OCI-LY3 (cell line): ENCODE measurements at regions not wholly inside any gene's neighbourhood (a gene's known extent, or its start where the extent isn't known, plus 50 kb on each side); places are given as distances from the start of the nearest gene placed in this dataset.

ENCODE experiments used
- H2AFZ ChIP-seq: fragments of 200-600, 300-600 bp; shearing (Covaris generic); 2 replicates; pipeline ENCODE4 v1.6.0; 2014; ENCODE audit warnings: antibody characterized with exemption, low read depth, low read length
- H3K27ac ChIP-seq: fragments of 200-600, 300-600 bp; sonication (generic); 2 replicates; pipeline ENCODE4 v1.5.1; 2014; ENCODE audit warnings: mild to moderate bottlenecking, low read length, moderate library complexity, mixed read lengths
- H3K27me3 ChIP-seq: fragments of 200-600, 300-600 bp; sonication (generic); 2 replicates; pipeline ENCODE4 v1.6.1; 2014; ENCODE audit warnings: low read depth, low read length, mixed read lengths
- H3K36me3 ChIP-seq: fragments of 200-600, 300-600 bp; sonication (generic); replicated peaks from 2 replicates; pipeline ENCODE3; 2014; ENCODE audit warnings: low read depth, low read length, mixed read lengths
- H3K4me1 ChIP-seq: fragments of 300-600, 200-600 bp; sonication (generic); 2 replicates; pipeline ENCODE4 v1.6.1; 2014; ENCODE audit warnings: low read length, mixed read lengths
- H3K4me2 ChIP-seq: fragments of 200-600, 300-600 bp; sonication (generic); 2 replicates; pipeline ENCODE4 v1.6.1; 2014; ENCODE audit warnings: low read length, mixed read lengths
- H3K4me3 ChIP-seq: fragments of 300-600, 200-600 bp; sonication (generic); 2 replicates; pipeline ENCODE4 v1.5.1; 2014; ENCODE audit warnings: antibody characterized with exemption, mild to moderate bottlenecking, low read length, moderate library complexity
- H3K79me2 ChIP-seq: fragments of 300-600, 200-600 bp; shearing (Covaris generic); 2 replicates; pipeline ENCODE4 v1.6.1; 2014; ENCODE audit warnings: mild to moderate bottlenecking, low read length, mixed read lengths
- H3K9ac ChIP-seq: fragments of 300-600, 200-600 bp; shearing (Covaris generic); 2 replicates; pipeline ENCODE4 v1.6.0; 2014; ENCODE audit warnings: mild to moderate bottlenecking, low read length, moderate library complexity
- H3K9me3 ChIP-seq: fragments of 200-600, 300-600 bp; shearing (Covaris generic); 2 replicates; pipeline ENCODE4 v1.6.1; 2014; ENCODE audit warnings: low read length, mixed read lengths; ENCODE audit not compliant: insufficient read depth
- H4K20me1 ChIP-seq: fragments of 200-600, 300-600 bp; sonication (generic); 2 replicates; pipeline ENCODE4 v1.6.1; 2016; ENCODE audit warnings: low read length, mixed read lengths; ENCODE audit not compliant: insufficient read depth
- EZH2phosphoT487 ChIP-seq: fragments of 200-600 bp; shearing (Covaris generic); IDR thresholded peaks from 2 replicates; pipeline ENCODE4 v1.6.1; 2018; ENCODE audit warnings: antibody characterized with exemption, mixed run types, low read depth
- TF ChIP-seq, protein P1 (sequence below): fragments of 200-600, 300-600 bp; sonication (generic); IDR thresholded peaks from 2 replicates; pipeline ENCODE4 v1.5.1; 2014; ENCODE audit warnings: antibody characterized with exemption, low read length, low read depth

DNA sequence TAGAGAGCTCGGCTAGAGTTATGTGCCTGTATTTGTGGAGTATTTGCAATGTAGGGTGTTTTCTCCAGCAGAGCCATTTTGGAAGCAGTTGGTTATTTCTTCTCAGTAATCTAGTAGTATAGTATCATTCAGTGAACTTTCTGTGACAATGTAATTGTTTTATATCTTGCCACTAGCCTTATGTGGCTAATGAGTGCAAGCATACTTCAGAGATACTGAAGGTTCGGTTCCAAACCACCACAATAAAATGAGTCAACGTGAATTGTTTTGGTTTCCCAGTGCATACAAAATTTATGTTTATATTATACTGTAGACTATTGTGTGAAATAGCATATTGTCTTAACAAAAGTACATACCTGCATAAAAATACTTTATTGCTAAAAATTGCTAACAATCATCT, 286.9 kb upstream of the TBL1XR1 start:
- Histone ChIP-seq H2AFZ (no peak overlapping the region), H3K27ac (no peak overlapping the region), H3K4me3 (no peak overlapping the region), H3K79me2 (no peaks in the 10 kb centered on the region), H4K20me1 (no peaks in the 10 kb centered on the region), H3K4me2 (no peak overlapping the region), H3K4me1 (peaks cover 5% of the 10 kb centered on the region), H3K9me3 (no peaks in the 10 kb centered on the region), H3K36me3 (no peaks in the 10 kb centered on the region), H3K27me3 (no peaks in the 10 kb centered on the region), H3K9ac (no peak overlapping the region)
- TF ChIP-seq, protein P1, sequence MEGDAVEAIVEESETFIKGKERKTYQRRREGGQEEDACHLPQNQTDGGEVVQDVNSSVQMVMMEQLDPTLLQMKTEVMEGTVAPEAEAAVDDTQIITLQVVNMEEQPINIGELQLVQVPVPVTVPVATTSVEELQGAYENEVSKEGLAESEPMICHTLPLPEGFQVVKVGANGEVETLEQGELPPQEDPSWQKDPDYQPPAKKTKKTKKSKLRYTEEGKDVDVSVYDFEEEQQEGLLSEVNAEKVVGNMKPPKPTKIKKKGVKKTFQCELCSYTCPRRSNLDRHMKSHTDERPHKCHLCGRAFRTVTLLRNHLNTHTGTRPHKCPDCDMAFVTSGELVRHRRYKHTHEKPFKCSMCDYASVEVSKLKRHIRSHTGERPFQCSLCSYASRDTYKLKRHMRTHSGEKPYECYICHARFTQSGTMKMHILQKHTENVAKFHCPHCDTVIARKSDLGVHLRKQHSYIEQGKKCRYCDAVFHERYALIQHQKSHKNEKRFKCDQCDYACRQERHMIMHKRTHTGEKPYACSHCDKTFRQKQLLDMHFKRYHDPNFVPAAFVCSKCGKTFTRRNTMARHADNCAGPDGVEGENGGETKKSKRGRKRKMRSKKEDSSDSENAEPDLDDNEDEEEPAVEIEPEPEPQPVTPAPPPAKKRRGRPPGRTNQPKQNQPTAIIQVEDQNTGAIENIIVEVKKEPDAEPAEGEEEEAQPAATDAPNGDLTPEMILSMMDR, result no peak
- TF ChIP-seq EZH2phosphoT487, result no peak

DNA sequence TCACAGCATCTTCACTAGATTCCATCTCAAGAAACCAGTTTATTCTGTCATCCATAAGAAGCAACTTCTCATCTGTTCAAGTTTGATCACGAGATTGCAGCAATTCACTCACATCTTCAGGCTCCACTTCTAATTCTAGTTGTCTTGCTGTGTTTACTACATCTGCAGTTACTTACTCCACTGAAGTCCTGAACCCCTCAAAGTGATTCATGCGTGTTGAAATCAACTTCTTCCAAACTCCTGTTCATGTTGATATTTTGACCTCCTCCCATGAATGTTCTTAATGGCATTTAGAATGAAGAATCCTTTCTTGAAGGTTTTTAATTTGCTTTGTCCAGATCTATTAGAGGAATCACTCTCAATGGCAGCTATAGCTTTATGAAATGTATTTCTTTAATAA, 287.6 kb upstream of the TBL1XR1 start:
- no peak overlapping the region for H3K4me3 ChIP-seq
- no peaks in the 10 kb centered on the region for H3K79me2 ChIP-seq
- H3K9me3 ChIP-seq, result no peaks in the 10 kb centered on the region
- H4K20me1 ChIP-seq, result no peaks in the 10 kb centered on the region
- H2AFZ ChIP-seq, result no peak overlapping the region
- no peak overlapping the region for H3K9ac ChIP-seq
- TF ChIP-seq EZH2phosphoT487, result no peak
- TF ChIP-seq, protein P1, result no peak
- H3K27ac ChIP-seq, result no peak overlapping the region
- no peak overlapping the region for H3K4me2 ChIP-seq
- H3K36me3 ChIP-seq, result no peaks in the 10 kb centered on the region
- H3K4me1 ChIP-seq, result peaks cover 5% of the 10 kb centered on the region
- no peaks in the 10 kb centered on the region for H3K27me3 ChIP-seq

DNA sequence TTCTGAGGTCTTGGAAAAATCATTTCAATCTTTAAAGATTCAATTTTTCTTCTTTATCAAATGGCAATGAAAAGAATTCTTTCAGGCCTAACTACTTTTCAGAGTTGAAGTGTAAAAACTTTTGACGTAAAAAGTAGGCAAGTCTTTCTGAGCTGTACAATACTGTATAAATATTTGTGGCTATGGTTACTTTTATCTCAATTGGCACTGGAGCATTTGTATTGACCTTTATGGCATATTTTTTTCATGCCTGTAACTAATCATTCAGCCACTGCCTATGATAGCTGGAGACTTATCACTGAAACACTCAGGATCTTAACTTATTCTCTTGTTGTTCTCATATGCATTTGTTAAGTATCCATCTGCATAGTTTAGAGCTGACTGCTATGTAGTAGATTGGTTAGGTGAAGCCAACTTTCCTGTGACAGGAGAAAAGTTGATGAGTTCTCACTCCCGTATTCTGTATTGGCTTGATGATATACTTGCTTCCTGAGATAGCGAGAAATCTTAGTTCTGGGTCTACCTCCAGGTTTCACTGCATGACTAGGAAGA, 290.4 kb upstream of the TBL1XR1 start:
- no peaks in the 10 kb centered on the region for H3K4me1 ChIP-seq
- H3K4me2 ChIP-seq, result no peak overlapping the region
- no peaks in the 10 kb centered on the region for H3K36me3 ChIP-seq
- no peak overlapping the region for H2AFZ ChIP-seq
- H4K20me1 ChIP-seq, result no peaks in the 10 kb centered on the region
- TF ChIP-seq, protein P1, result no peak
- no peak for TF ChIP-seq EZH2phosphoT487
- H3K27ac ChIP-seq, result no peak overlapping the region
- no peak overlapping the region for H3K9ac ChIP-seq
- no peak overlapping the region for H3K4me3 ChIP-seq
- H3K79me2 ChIP-seq, result no peaks in the 10 kb centered on the region
- no peaks in the 10 kb centered on the region for H3K9me3 ChIP-seq
- H3K27me3 ChIP-seq, result no peaks in the 10 kb centered on the region

DNA sequence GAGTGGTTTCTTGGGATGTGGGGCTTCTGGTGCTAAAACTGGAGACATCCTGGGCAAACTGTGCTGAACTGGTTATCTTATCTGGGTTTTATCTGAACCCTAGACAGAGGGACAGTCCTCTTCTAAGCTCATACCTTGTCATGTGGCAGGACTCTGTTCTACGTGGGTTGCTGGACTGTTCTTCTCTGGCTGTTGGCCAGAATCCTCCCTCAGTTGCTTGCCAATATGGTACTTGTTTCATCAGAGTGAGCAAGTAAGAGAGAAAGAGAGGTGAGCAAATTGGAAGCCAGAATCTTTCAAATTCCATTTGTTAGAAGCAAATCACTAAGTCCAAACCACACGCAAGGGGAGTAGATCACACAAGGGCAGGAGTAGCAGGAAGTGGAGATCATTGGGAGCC, 291.5 kb upstream of the TBL1XR1 start:
- TF ChIP-seq, protein P1, result no peak
- TF ChIP-seq EZH2phosphoT487, result no peak
- no peak overlapping the region for H2AFZ ChIP-seq
- H3K9me3 ChIP-seq, result no peaks in the 10 kb centered on the region
- no peaks in the 10 kb centered on the region for H3K4me1 ChIP-seq
- no peaks in the 10 kb centered on the region for H3K27me3 ChIP-seq
- H3K4me3 ChIP-seq, result no peak overlapping the region
- H3K36me3 ChIP-seq, result no peaks in the 10 kb centered on the region
- H3K4me2 ChIP-seq, result no peak overlapping the region
- no peak overlapping the region for H3K27ac ChIP-seq
- H3K9ac ChIP-seq, result no peak overlapping the region
- H4K20me1 ChIP-seq, result no peaks in the 10 kb centered on the region
- H3K79me2 ChIP-seq, result no peaks in the 10 kb centered on the region
